GM12878 (cell line): ENCODE measurements at regions not wholly inside any gene's neighbourhood (a gene's known extent, or its start where the extent isn't known, plus 50 kb on each side); places are given as distances from the start of the nearest gene placed in this dataset.

Experiments used
- ATAC-seq: fragments of 200-7000 bp; cut with Tn5 transposase; 3 replicates; pipeline ENCODE4 v1.9.1; 2020; ENCODE audit warnings: mild to moderate bottlenecking, moderate library complexity
- BruUV-seq: library from RNA; stranded (reverse); fragments of 400-500 nt; replicated peaks from 2 replicates; lab custom pipeline; 2021; lab: Mats Ljungman, UMichigan
- CTCF ChIA-PET: fragments of 300-600 bp; sonication (Branson Sonifier 250); formaldehyde crosslinking; extraction: SDS; loops from one replicate; lab custom pipeline; 2021; ENCODE audit warnings: inconsistent platforms; lab: Yijun Ruan, JAX
- POLR2A ChIA-PET: fragments of 350-600 bp; formaldehyde crosslinking; extraction: SDS; loops from one replicate; lab custom pipeline; 2021; ENCODE audit warnings: inconsistent platforms; lab: Charles Lee
- RAD21 ChIA-PET: fragments of 300-600 bp; sonication (Branson Sonifier 250); formaldehyde crosslinking; loops from one replicate; lab custom pipeline; 2023; ENCODE audit warnings: antibody characterized with exemption; ENCODE audit not compliant: unreplicated experiment; lab: Charles Lee
- SMC1A ChIA-PET: fragments of 300-600 bp; sonication (Branson Sonifier 250); formaldehyde crosslinking; loops from one replicate; lab custom pipeline; 2023; ENCODE audit not compliant: unreplicated experiment, uncharacterized antibody; lab: Charles Lee
- DNase-seq: peaks from one replicate; pipeline ENCODE4 v3.0.0-alpha.2; 2011; ENCODE audit warnings: low read depth, low spot score
- FAIRE-seq: peaks from 3 replicates; lab custom pipeline; 2011; peaks lifted over from hg19 to GRCh38; lab: Jason Lieb, UNC
- H2AFZ ChIP-seq: 2 replicates; pipeline ENCODE4 v1.6.0; 2011; ENCODE audit warnings: low read depth, low read length, control low read depth; ENCODE audit not compliant: control insufficient read depth
- H3K27ac ChIP-seq: 2 replicates; pipeline ENCODE4 v1.5.1; 2011; ENCODE audit warnings: control low read depth; ENCODE audit not compliant: control insufficient read depth, insufficient read depth
- H3K27me3 ChIP-seq, 2 experiments: replicated peaks in 1 of 2; 2 replicates each; pipeline versions ENCODE4 v1.6.0 to v1.6.1; 2011; ENCODE audit warnings: low read length in 1 of 2; ENCODE audit not compliant: control insufficient read depth in 2 of 2, insufficient read depth in 2 of 2
- H3K36me3 ChIP-seq, 2 experiments: 2 replicates each; pipeline ENCODE4 v1.5.1; 2011; ENCODE audit warnings: low read length in 1 of 2; ENCODE audit not compliant: control insufficient read depth in 2 of 2, insufficient read depth in 2 of 2
- H3K4me1 ChIP-seq: 2 replicates; pipeline ENCODE4 v1.6.1; 2011; ENCODE audit warnings: mild to moderate bottlenecking, low read length, moderate library complexity, mixed read lengths; ENCODE audit not compliant: control insufficient read depth, insufficient read depth
- H3K4me2 ChIP-seq: 2 replicates; pipeline ENCODE4 v1.6.0; 2011; ENCODE audit warnings: control low read depth; ENCODE audit not compliant: control insufficient read depth, insufficient read depth
- H3K4me3 ChIP-seq: fragments of 200-600 bp; sonication (generic); 2 replicates; pipeline ENCODE4 v1.5.1; 2016
- H3K79me2 ChIP-seq: 2 replicates; pipeline ENCODE4 v1.6.0; 2011; ENCODE audit warnings: low read length; ENCODE audit not compliant: control insufficient read depth, insufficient read depth
- H3K9ac ChIP-seq: 2 replicates; pipeline ENCODE4 v1.8.0; 2011; ENCODE audit warnings: low read length, control low read depth, mixed read lengths; ENCODE audit not compliant: control insufficient read depth, insufficient read depth
- H3K9me3 ChIP-seq: replicated peaks from 3 replicates; pipeline ENCODE4 v1.5.1; 2011; ENCODE audit warnings: mild to moderate bottlenecking, low read length; ENCODE audit not compliant: control insufficient read depth, insufficient read depth
- H4K20me1 ChIP-seq: 2 replicates; pipeline ENCODE4 v1.6.0; 2011; ENCODE audit not compliant: control insufficient read depth, insufficient read depth
- ATF2 ChIP-seq: IDR thresholded peaks from 2 replicates; pipeline ENCODE4 v1.6.1; 2012; ENCODE audit warnings: low read length, inconsistent platforms
- EP300 ChIP-seq, 2 experiments: fragments of 150-350 bp in 1 of 2; IDR thresholded peaks; 2 replicates each; pipeline ENCODE4 v1.6.1; 2011 to 2012; ENCODE audit warnings: low read depth in 2 of 2, low read length in 2 of 2, borderline replicate concordance in 1 of 2, improper control_type of control experiment in 1 of 2, inconsistent platforms in 1 of 2; ENCODE audit not compliant: control insufficient read depth in 1 of 2
- HSF1 ChIP-seq: fragments of 150-350 bp; IDR thresholded peaks from 2 replicates; pipeline ENCODE4 v1.6.1; 2014; ENCODE audit warnings: mild to moderate bottlenecking, low read depth, low read length
- IRF4 ChIP-seq: IDR thresholded peaks from 2 replicates; pipeline ENCODE4 v1.6.1; 2011; ENCODE audit warnings: low read depth, low read length
- JUND ChIP-seq: IDR thresholded peaks from 2 replicates; pipeline ENCODE4 v1.6.1; 2012; ENCODE audit warnings: low read depth, mild to moderate bottlenecking, low read length, improper control_type of control experiment, moderate library complexity
- NKRF ChIP-seq: fragments of 450-650 bp; conservative IDR thresholded peaks from 2 replicates; pipeline ENCODE4 v1.6.1; 2017; ENCODE audit warnings: mild to moderate bottlenecking, moderate library complexity
- NR2F1 ChIP-seq: fragments of 450-650 bp; conservative IDR thresholded peaks from 2 replicates; pipeline ENCODE4 v1.6.1; 2017; ENCODE audit warnings: mild to moderate bottlenecking
- PBX3 ChIP-seq: IDR thresholded peaks from 2 replicates; pipeline ENCODE4 v1.6.1; 2011; ENCODE audit warnings: mild to moderate bottlenecking, low read depth, low read length, moderate library complexity; ENCODE audit not compliant: insufficient replicate concordance
- PML ChIP-seq: IDR thresholded peaks from 2 replicates; pipeline ENCODE4 v1.6.1; 2012; ENCODE audit warnings: low read length, inconsistent platforms
- RAD51 ChIP-seq: fragments of 450-650 bp; IDR thresholded peaks from 2 replicates; pipeline ENCODE4 v1.6.1; 2016; ENCODE audit warnings: moderate library complexity, mild to moderate bottlenecking, inconsistent platforms
- RBBP5 ChIP-seq: fragments of 200-600 bp; sonication (generic); conservative IDR thresholded peaks from 2 replicates; pipeline ENCODE4 v1.6.1; 2016
- RUNX3 ChIP-seq: IDR thresholded peaks from 2 replicates; pipeline ENCODE4 v1.6.1; 2012; ENCODE audit warnings: low read length, inconsistent platforms
- SIN3A ChIP-seq: IDR thresholded peaks from 2 replicates; pipeline ENCODE4 v1.6.1; 2012; ENCODE audit warnings: low read depth, low read length, improper control_type of control experiment
- SP1 ChIP-seq: IDR thresholded peaks from one replicate; pipeline ENCODE4 v1.6.1; 2011; ENCODE audit warnings: low read depth, low read length
- ZNF24 ChIP-seq: fragments of 450-650 bp; IDR thresholded peaks from 2 replicates; pipeline ENCODE4 v1.6.1; 2017; ENCODE audit warnings: antibody characterized with exemption, mild to moderate bottlenecking
- WGBS: methylation state at CpG from one replicate; pipeline ENCODE4 v1.1.6; 2016; ENCODE audit warnings: low lambda C conversion rate; ENCODE audit not compliant: insufficient replicate concordance, insufficient coverage; ENCODE audit errors: missing lambda C conversion rate; 5-methylcytosine and 5-hydroxymethylcytosine counted together
- in situ Hi-C: fragments of 300-500 bp; cut with MboI; formaldehyde crosslinking; loops from 9 replicates; pipeline ENCODE4 v1.14.3; 2018; ENCODE audit warnings: mixed read lengths
- intact Hi-C: fragments of 100-400 bp; cut with micrococcal nuclease; formaldehyde crosslinking; loops from one replicate; pipeline ENCODE4 v1.14.2; 2022; ENCODE audit not compliant: unreplicated experiment

GRCh38 chr14:62053188-62053587 lies 291.0 kb downstream of the SNAPC1 start (continued):
- no peak for TF ChIP-seq SP1
- TF ChIP-seq HSF1, result no peak
- no peak for TF ChIP-seq RAD51
- no peak for TF ChIP-seq EP300 (IDR thresholded peaks at IDR 0.05; ENCODE audit: borderline replicate concordance in 1 of 2, control insufficient read depth in 1 of 2, low read depth in 2 of 2, low read length in 2 of 2)
- TF ChIP-seq NR2F1, result no peak
- TF ChIP-seq ATF2, result no peak
- no peak for TF ChIP-seq ZNF24
- no peak for TF ChIP-seq PML

GRCh38 chr14:62056789-62057188 lies 294.6 kb downstream of the SNAPC1 start:
- Histone ChIP-seq H3K36me3 (no peaks in the 10 kb centered on the region), H3K9ac (no peak overlapping the region), H4K20me1 (no peaks in the 10 kb centered on the region), H3K4me2 (no peak overlapping the region), H3K79me2 (no peaks in the 10 kb centered on the region), H3K9me3 (no peaks in the 10 kb centered on the region), H3K27ac (no peak overlapping the region), H2AFZ (no peak overlapping the region), H3K27me3 (no peaks in the 10 kb centered on the region), H3K4me1 (no peaks in the 10 kb centered on the region), H3K4me3 (no peak overlapping the region)
- 74% methylated on average over 27 of the region's 27 CpGs for WGBS
- RAD21 ChIA-PET, result no interaction called here
- intact Hi-C loops, result no loop called here
- CTCF ChIA-PET, result no interaction called here
- FAIRE-seq (no peak), ATAC-seq (no peak), DNase-seq (no peak)
- in situ Hi-C loops, result no loop called here
- SMC1A ChIA-PET, result no interaction called here
- POLR2A ChIA-PET, result no interaction called here
- no peak for TF ChIP-seq JUND
- TF ChIP-seq IRF4, result no peak
- no peak for TF ChIP-seq NKRF
- TF ChIP-seq PBX3, result no peak
- TF ChIP-seq RUNX3, result no peak
- no peak for TF ChIP-seq SIN3A
- no peak for TF ChIP-seq RBBP5
- no TSS peak for BruUV-seq
